ENCODE measurements at regions not wholly inside any gene's neighbourhood (a gene's known extent, or its start where the extent isn't known, plus 50 kb on each side); places are given as distances from the start of the nearest gene placed in this dataset.

DNA sequence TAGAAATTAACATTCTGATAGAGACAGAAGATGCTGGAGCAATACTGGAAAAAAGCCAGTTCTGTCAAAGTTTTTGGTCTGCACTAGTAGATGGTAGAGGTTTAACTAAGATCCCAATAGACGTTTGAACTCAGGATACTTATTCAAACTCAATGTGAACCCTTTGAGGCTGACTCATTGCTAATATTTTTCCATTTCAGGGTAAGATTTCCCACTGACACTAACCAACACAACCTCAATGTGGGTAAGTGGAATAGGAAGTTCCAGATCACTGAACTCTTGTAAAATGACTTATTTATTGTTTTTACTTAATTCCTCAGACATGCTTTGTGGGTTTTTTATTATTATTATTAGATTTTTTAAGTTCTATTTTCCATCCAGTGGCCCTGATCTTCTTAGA lies 1024.8 kb downstream of the EPHA3 start:
- TF ChIP-seq, protein P1, sequence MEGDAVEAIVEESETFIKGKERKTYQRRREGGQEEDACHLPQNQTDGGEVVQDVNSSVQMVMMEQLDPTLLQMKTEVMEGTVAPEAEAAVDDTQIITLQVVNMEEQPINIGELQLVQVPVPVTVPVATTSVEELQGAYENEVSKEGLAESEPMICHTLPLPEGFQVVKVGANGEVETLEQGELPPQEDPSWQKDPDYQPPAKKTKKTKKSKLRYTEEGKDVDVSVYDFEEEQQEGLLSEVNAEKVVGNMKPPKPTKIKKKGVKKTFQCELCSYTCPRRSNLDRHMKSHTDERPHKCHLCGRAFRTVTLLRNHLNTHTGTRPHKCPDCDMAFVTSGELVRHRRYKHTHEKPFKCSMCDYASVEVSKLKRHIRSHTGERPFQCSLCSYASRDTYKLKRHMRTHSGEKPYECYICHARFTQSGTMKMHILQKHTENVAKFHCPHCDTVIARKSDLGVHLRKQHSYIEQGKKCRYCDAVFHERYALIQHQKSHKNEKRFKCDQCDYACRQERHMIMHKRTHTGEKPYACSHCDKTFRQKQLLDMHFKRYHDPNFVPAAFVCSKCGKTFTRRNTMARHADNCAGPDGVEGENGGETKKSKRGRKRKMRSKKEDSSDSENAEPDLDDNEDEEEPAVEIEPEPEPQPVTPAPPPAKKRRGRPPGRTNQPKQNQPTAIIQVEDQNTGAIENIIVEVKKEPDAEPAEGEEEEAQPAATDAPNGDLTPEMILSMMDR (IDR thresholded peaks at IDR 0.05), result no peak
- TF ChIP-seq EZH2 (IDR thresholded peaks at IDR 0.05), result no peak

Measured in neural progenitor cell (in vitro differentiated cells).